SK-N-SH treated with all-trans-retinoic acid at 6 μM for 48 hours (cell line): ENCODE measurements at regions not wholly inside any gene's neighbourhood (a gene's known extent, or its start where the extent isn't known, plus 50 kb on each side); places are given as distances from the start of the nearest gene placed in this dataset.

Source experiments
- ATAC-seq: fragments of 200-7000 bp; cut with Tn5 transposase; 3 replicates; pipeline ENCODE4 v1.9.1; 2020; ENCODE audit warnings: mild to moderate bottlenecking, moderate library complexity
- BACH2 ChIP-seq: fragments of 250-450 bp; sonication (Bioruptor Pico); IDR thresholded peaks from 2 replicates; pipeline ENCODE4 v1.9.0; 2021; ENCODE audit warnings: mild to moderate bottlenecking, borderline replicate concordance
- CREB5 ChIP-seq: fragments of 250-450 bp; sonication (Bioruptor Pico); IDR thresholded peaks from 2 replicates; pipeline ENCODE4 v1.5.1; 2020; ENCODE audit warnings: low read depth, mild to moderate bottlenecking, moderate library complexity
- CSDC2 ChIP-seq: fragments of 250-450 bp; sonication (Bioruptor Pico); IDR thresholded peaks from 2 replicates; pipeline ENCODE4 v1.5.0; 2020; ENCODE audit warnings: mild to moderate bottlenecking, moderate library complexity
- OSR1 ChIP-seq: fragments of 250-450 bp; sonication (Bioruptor Pico); IDR thresholded peaks from 2 replicates; pipeline ENCODE4 v1.8.0; 2022; ENCODE audit warnings: moderate library complexity, mild to moderate bottlenecking, inconsistent platforms
- POU6F1 ChIP-seq: fragments of 250-450 bp; sonication (Bioruptor Pico); IDR thresholded peaks from 2 replicates; pipeline ENCODE4 v1.8.0; 2021; ENCODE audit warnings: low read depth, mild to moderate bottlenecking, moderate library complexity, borderline replicate concordance
- PPARA ChIP-seq: fragments of 250-450 bp; sonication (Bioruptor Pico); IDR thresholded peaks from 2 replicates; pipeline ENCODE4 v1.5.0; 2020; ENCODE audit warnings: mild to moderate bottlenecking, borderline replicate concordance
- RARB ChIP-seq: fragments of 250-450 bp; sonication (Bioruptor Pico); IDR thresholded peaks from 2 replicates; pipeline ENCODE4 v1.8.0; 2021; ENCODE audit warnings: mild to moderate bottlenecking, moderate library complexity
- SNAI2 ChIP-seq: fragments of 250-450 bp; sonication (Bioruptor Pico); IDR thresholded peaks from 2 replicates; pipeline ENCODE4 v1.5.0; 2020; ENCODE audit warnings: mild to moderate bottlenecking, moderate library complexity
- TCF4 ChIP-seq: fragments of 250-450 bp; sonication (Bioruptor Pico); IDR thresholded peaks from 2 replicates; pipeline ENCODE4 v1.8.0; 2021; ENCODE audit warnings: mild to moderate bottlenecking, moderate library complexity, borderline replicate concordance
- TOX ChIP-seq: fragments of 250-450 bp; sonication (Bioruptor Pico); IDR thresholded peaks from 2 replicates; pipeline ENCODE4 v1.8.0; 2021; ENCODE audit warnings: mild to moderate bottlenecking, moderate library complexity, borderline replicate concordance
- ZFP3 ChIP-seq: fragments of 250-450 bp; sonication (Bioruptor Pico); IDR thresholded peaks from 2 replicates; pipeline ENCODE4 v1.5.0; 2020; ENCODE audit warnings: mild to moderate bottlenecking, moderate library complexity
- ZFP30 ChIP-seq: fragments of 450-650 bp; formaldehyde crosslinking; IDR thresholded peaks from 2 replicates; pipeline ENCODE4 v1.5.0; 2022; ENCODE audit warnings: mild to moderate bottlenecking, moderate library complexity
- ZNF565 ChIP-seq: fragments of 450-650 bp; formaldehyde crosslinking; conservative IDR thresholded peaks from 2 replicates; pipeline ENCODE4 v1.5.0; 2020; ENCODE audit warnings: low read depth, mild to moderate bottlenecking, moderate library complexity
- ZNF70 ChIP-seq: fragments of 450-650 bp; formaldehyde crosslinking; IDR thresholded peaks from 2 replicates; pipeline ENCODE4 v1.5.0; 2020; ENCODE audit warnings: mild to moderate bottlenecking, moderate library complexity
- ZNF8 ChIP-seq: fragments of 450-650 bp; formaldehyde crosslinking; IDR thresholded peaks from 2 replicates; pipeline ENCODE4 v1.5.0; 2020; ENCODE audit warnings: mild to moderate bottlenecking, moderate library complexity
- TF ChIP-seq, protein P1 (sequence below): fragments of 250-450 bp; sonication (Bioruptor Pico); IDR thresholded peaks from 2 replicates; pipeline ENCODE4 v1.5.1; 2021; ENCODE audit warnings: mild to moderate bottlenecking, moderate library complexity
- TF ChIP-seq, protein P2 (sequence below): fragments of 250-450 bp; sonication (Bioruptor Pico); IDR thresholded peaks from 2 replicates; pipeline ENCODE4 v1.8.0; 2020; ENCODE audit warnings: mild to moderate bottlenecking, moderate library complexity, borderline replicate concordance

- no peak for TF ChIP-seq PPARA (CRISPR knock-in tag)
- no peak for ATAC-seq
Observed at GRCh38 chr12:97756741-97757140, 294.1 kb downstream of the RMST start.

DNA sequence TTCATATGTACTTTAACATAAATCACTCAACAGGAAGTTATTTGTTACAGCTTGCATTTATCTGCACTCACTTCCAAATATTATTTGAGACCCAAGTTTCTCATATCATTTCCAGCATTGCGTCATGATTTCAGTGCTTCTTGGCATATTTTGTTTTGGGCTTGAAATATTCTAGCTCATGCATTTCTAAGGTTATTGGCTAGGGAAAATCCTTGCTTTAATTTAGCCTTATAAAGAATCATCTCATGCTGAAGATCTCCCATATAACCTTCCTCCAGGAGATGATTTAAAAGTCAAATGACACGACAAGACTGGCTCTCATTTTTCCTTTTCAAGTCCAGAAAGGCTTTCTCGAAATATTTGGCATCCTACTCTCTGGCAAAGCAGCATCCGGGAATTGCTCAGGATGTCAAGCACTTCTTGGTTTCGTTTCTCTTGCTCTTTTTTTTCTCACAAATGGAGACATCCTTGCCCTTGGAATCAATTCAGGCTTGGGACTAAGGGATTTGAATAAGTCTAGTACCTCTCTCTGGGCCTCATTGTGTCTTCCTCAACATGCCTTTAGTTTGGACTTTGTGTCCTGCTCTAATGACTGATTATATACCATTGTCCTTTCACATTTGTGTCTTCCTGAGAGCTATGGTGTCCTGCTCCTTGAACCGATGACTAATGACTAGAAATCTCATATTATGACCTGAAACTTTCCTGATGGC, 295.0 kb downstream of the RMST start:
- ATAC-seq: no peak
- TF ChIP-seq ZNF70 (CRISPR knock-in tag): no peak
- TF ChIP-seq, all 23 proteins: peak for 0

DNA sequence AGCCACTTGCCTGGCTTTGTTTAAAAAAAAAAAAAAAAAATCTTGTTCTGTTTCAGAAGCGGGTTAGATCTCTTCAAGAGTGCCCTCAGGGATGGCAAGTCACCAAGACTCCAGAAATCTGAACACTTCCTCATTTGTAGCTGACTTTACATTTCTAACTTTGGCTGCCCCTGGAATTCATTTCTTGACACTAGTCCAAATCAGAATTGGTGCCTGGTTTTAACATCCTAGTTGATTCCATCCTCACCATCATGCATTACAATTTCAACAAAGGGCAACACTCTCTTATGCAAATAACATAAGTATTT, 295.5 kb downstream of the RMST start:
- TF ChIP-seq TCF4 (CRISPR knock-in tag) (no peak), BACH2 (CRISPR knock-in tag) (no peak), SNAI2 (CRISPR knock-in tag) (no peak), ZFP30 (CRISPR knock-in tag) (no peak)
- TF ChIP-seq, protein P1, sequence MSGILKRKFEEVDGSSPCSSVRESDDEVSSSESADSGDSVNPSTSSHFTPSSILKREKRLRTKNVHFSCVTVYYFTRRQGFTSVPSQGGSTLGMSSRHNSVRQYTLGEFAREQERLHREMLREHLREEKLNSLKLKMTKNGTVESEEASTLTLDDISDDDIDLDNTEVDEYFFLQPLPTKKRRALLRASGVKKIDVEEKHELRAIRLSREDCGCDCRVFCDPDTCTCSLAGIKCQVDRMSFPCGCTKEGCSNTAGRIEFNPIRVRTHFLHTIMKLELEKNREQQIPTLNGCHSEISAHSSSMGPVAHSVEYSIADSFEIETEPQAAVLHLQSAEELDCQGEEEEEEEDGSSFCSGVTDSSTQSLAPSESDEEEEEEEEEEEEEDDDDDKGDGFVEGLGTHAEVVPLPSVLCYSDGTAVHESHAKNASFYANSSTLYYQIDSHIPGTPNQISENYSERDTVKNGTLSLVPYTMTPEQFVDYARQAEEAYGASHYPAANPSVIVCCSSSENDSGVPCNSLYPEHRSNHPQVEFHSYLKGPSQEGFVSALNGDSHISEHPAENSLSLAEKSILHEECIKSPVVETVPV (CRISPR knock-in tag): no peak
- ATAC-seq: no peak

- ATAC-seq: no peak
Observed at GRCh38 chr12:97758586-97758985, 296.0 kb downstream of the RMST start.

More at GRCh38 chr12:97758586-97758985, 296.0 kb downstream of the RMST start:
- no peak for TF ChIP-seq ZNF565
- TF ChIP-seq TCF4 (CRISPR knock-in tag): no peak
- TF ChIP-seq ZNF8: no peak
- TF ChIP-seq ZFP3: no peak
- TF ChIP-seq, protein P1 (CRISPR knock-in tag): no peak
- TF ChIP-seq CSDC2 (CRISPR knock-in tag): no peak
- no peak for TF ChIP-seq CREB5 (CRISPR knock-in tag)
- no peak for TF ChIP-seq PPARA (CRISPR knock-in tag)
- no peak for TF ChIP-seq TOX
- TF ChIP-seq ZFP30 (CRISPR knock-in tag): no peak
- no peak for TF ChIP-seq BACH2 (CRISPR knock-in tag)
- TF ChIP-seq, protein P2, sequence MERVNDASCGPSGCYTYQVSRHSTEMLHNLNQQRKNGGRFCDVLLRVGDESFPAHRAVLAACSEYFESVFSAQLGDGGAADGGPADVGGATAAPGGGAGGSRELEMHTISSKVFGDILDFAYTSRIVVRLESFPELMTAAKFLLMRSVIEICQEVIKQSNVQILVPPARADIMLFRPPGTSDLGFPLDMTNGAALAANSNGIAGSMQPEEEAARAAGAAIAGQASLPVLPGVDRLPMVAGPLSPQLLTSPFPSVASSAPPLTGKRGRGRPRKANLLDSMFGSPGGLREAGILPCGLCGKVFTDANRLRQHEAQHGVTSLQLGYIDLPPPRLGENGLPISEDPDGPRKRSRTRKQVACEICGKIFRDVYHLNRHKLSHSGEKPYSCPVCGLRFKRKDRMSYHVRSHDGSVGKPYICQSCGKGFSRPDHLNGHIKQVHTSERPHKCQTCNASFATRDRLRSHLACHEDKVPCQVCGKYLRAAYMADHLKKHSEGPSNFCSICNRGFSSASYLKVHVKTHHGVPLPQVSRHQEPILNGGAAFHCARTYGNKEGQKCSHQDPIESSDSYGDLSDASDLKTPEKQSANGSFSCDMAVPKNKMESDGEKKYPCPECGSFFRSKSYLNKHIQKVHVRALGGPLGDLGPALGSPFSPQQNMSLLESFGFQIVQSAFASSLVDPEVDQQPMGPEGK (CRISPR knock-in tag): no peak
- no peak for TF ChIP-seq POU6F1 (CRISPR knock-in tag)
- TF ChIP-seq OSR1 (CRISPR knock-in tag): no peak
- no peak for TF ChIP-seq RARB (CRISPR knock-in tag)
- TF ChIP-seq SNAI2 (CRISPR knock-in tag): no peak
- no peak for TF ChIP-seq ZNF70 (CRISPR knock-in tag)
